ENCODE measurements at regions not wholly inside any gene's neighbourhood (a gene's known extent, or its start where the extent isn't known, plus 50 kb on each side); places are given as distances from the start of the nearest gene placed in this dataset.

DNA sequence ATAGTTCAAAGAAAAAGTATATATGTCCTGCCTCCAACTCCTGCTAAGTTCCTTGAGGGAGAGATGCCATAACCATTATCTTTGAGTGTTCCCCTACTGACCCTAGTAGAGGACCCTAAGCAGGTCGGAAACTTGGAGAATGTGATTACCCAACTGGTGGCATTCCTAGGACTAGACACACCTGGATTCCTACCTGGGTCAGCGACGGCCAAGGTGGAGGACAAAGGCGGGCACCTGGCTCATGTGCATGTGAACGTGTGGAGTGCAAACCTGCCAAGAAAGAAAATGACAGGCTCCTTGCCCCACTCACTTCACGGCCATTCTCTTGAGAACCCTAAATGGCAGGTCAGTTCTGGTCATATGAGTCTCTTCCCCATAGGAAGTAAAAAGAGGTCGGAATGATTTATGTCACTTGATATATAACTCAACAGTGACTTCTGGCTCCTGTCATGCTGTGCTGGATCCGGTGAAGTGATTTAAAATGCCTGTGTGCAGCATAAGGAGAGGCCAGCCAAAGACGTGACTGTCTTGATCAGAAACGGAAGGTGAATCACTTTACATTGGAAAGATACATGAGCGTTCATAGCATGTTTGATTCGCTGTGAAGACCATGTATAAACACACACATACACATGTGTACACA is 371.6 kb downstream of the EIPR1 start:
- TF ChIP-seq, protein P1, sequence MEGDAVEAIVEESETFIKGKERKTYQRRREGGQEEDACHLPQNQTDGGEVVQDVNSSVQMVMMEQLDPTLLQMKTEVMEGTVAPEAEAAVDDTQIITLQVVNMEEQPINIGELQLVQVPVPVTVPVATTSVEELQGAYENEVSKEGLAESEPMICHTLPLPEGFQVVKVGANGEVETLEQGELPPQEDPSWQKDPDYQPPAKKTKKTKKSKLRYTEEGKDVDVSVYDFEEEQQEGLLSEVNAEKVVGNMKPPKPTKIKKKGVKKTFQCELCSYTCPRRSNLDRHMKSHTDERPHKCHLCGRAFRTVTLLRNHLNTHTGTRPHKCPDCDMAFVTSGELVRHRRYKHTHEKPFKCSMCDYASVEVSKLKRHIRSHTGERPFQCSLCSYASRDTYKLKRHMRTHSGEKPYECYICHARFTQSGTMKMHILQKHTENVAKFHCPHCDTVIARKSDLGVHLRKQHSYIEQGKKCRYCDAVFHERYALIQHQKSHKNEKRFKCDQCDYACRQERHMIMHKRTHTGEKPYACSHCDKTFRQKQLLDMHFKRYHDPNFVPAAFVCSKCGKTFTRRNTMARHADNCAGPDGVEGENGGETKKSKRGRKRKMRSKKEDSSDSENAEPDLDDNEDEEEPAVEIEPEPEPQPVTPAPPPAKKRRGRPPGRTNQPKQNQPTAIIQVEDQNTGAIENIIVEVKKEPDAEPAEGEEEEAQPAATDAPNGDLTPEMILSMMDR (IDR thresholded peaks at IDR 0.05), result no peak
- no peak for TF ChIP-seq EZH2phosphoT487 (IDR thresholded peaks at IDR 0.05)
